GM12878 (cell line): ENCODE measurements at regions not wholly inside any gene's neighbourhood (a gene's known extent, or its start where the extent isn't known, plus 50 kb on each side); places are given as distances from the start of the nearest gene placed in this dataset.

ENCODE experiments used
- POLR2A ChIP-seq: IDR thresholded peaks from 2 replicates; pipeline ENCODE4 v1.6.1; 2011; ENCODE audit warnings: low read depth, mild to moderate bottlenecking, low read length
- RB1 ChIP-seq: fragments of 450-650 bp; formaldehyde crosslinking; IDR thresholded peaks from 2 replicates; pipeline ENCODE4 v1.6.1; 2017; ENCODE audit warnings: mild to moderate bottlenecking, borderline replicate concordance
- RCOR1 ChIP-seq: conservative IDR thresholded peaks from 2 replicates; pipeline ENCODE4 v1.6.1; 2012; ENCODE audit warnings: low read depth, low read length, improper control_type of control experiment

DNA sequence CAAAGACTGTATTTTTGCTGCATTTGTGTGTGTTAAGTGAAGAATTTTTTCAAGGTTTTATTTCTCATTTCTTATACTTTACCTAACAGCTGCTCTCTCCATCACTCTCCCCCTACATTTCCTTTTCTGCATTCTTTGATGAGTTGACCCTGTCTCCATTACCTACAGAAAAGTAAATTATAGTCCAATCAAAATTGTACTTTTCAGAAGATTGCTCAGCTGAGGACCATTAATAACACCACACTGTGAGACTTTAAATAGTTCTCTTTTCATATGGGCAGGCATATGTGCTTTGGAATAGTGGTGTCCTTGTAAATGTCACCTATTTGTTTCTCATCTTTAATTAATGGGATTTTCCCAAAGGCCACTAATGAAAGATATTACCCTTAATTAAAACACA is 234.7 kb upstream of the GPR149 start:
- TF ChIP-seq RCOR1 (no peak), RB1 (no peak), POLR2A (no peak)
